NCI-H2227 (cell line): ENCODE measurements at regions not wholly inside any gene's neighbourhood (a gene's known extent, or its start where the extent isn't known, plus 50 kb on each side); places are given as distances from the start of the nearest gene placed in this dataset.

ENCODE experiments used
- DNase-seq: peaks from one replicate; lab custom pipeline; 2025; ENCODE audit not compliant: unreplicated experiment; lab: John Stamatoyannopoulos, UW

- DNase-seq: no peak
Measured at GRCh38 chr2:46850742-46851141, 64.9 kb downstream of the MCFD2 start.

GRCh38 chr2:46849721-46850556 is 65.7 kb downstream of the MCFD2 start:
- DNase-seq: peak; percentile 21

GRCh38 chr2:46849046-46849715 is 66.4 kb downstream of the MCFD2 start:
- DNase-seq: no peak

- no peak for DNase-seq
Measured at GRCh38 chr2:46848447-46848846, 67.2 kb downstream of the MCFD2 start.

- DNase-seq: no peak
Measured at GRCh38 chr2:46847726-46848412, 67.7 kb downstream of the MCFD2 start.

- no peak for DNase-seq
Measured at GRCh38 chr2:46847185-46847710, 68.4 kb downstream of the MCFD2 start.

GRCh38 chr2:46846536-46846935 is 69.1 kb downstream of the MCFD2 start:
- DNase-seq: no peak

- DNase-seq: no peak
Measured at GRCh38 chr2:46845542-46846486, 69.8 kb downstream of the MCFD2 start.

GRCh38 chr2:46844443-46844842 is 71.2 kb downstream of the MCFD2 start:
- no peak for DNase-seq

- no peak for DNase-seq
Measured at GRCh38 chr2:46844034-46844433, 71.6 kb downstream of the MCFD2 start.

- no peak for DNase-seq
Measured at GRCh38 chr2:46843316-46843715, 72.3 kb downstream of the MCFD2 start.

- no peak for DNase-seq
Measured at GRCh38 chr2:46842876-46843275, 72.7 kb downstream of the MCFD2 start.

- DNase-seq: no peak
Measured at GRCh38 chr2:46841621-46842020, 74.0 kb downstream of the MCFD2 start.

GRCh38 chr2:46839045-46839444 is 76.6 kb downstream of the MCFD2 start:
- no peak for DNase-seq

- no peak for DNase-seq
Measured at GRCh38 chr2:46837704-46838103, 77.9 kb downstream of the MCFD2 start.

- no peak for DNase-seq
Measured at GRCh38 chr2:46837112-46837454, 78.5 kb downstream of the MCFD2 start.

GRCh38 chr2:46836295-46837111 is 79.1 kb downstream of the MCFD2 start:
- DNase-seq: no peak

- DNase-seq: no peak
Measured at GRCh38 chr2:46835520-46835919, 80.1 kb downstream of the MCFD2 start.

GRCh38 chr2:46832543-46832942 is 83.1 kb downstream of the MCFD2 start:
- no peak for DNase-seq

- DNase-seq: no peak
Measured at GRCh38 chr2:46831869-46832265, 83.7 kb downstream of the MCFD2 start.
